Keratinocyte (primary cell): ENCODE measurements at regions not wholly inside any gene's neighbourhood (a gene's known extent, or its start where the extent isn't known, plus 50 kb on each side); places are given as distances from the start of the nearest gene placed in this dataset.
A peak's percentile ranks its signal among the peaks of the same experiment; 100 is the strongest.

Experiments used
- DNase-seq: peaks from one replicate; pipeline ENCODE4 v3.0.0-alpha.2; 2011; ENCODE audit warnings: low read depth, missing footprints, low spot score
- FAIRE-seq: peaks from 2 replicates; lab custom pipeline; 2011; peaks lifted over from hg19 to GRCh38; lab: Jason Lieb, UNC
- H2AFZ ChIP-seq: 2 replicates; pipeline ENCODE4 v1.6.0; 2012; ENCODE audit warnings: low read length, control low read depth, inconsistent platforms; ENCODE audit not compliant: control insufficient read depth
- H3K27ac ChIP-seq: 2 replicates; pipeline ENCODE4 v1.5.1; 2011; ENCODE audit warnings: low read length; ENCODE audit not compliant: control insufficient read depth, insufficient read depth
- H3K27me3 ChIP-seq: 3 replicates; pipeline ENCODE4 v1.6.0; 2011; ENCODE audit warnings: low read length; ENCODE audit not compliant: control insufficient read depth, insufficient read depth; ENCODE audit errors: extremely low read depth
- H3K36me3 ChIP-seq, 2 experiments: 2 replicates in 1 of 2; 3 replicates in 1 of 2; pipeline ENCODE4 v1.5.1; 2011; ENCODE audit warnings: low read length in 2 of 2, mild to moderate bottlenecking in 1 of 2; ENCODE audit not compliant: control insufficient read depth in 2 of 2, insufficient read depth in 2 of 2; ENCODE audit errors: extremely low read depth in 1 of 2
- H3K4me1 ChIP-seq: 3 replicates; pipeline ENCODE4 v1.5.1; 2011; ENCODE audit warnings: low read length; ENCODE audit not compliant: control insufficient read depth, insufficient read depth; ENCODE audit errors: extremely low read depth
- H3K4me2 ChIP-seq: 3 replicates; pipeline ENCODE4 v1.6.0; 2011; ENCODE audit warnings: low read depth, low read length; ENCODE audit not compliant: control insufficient read depth, insufficient read depth; ENCODE audit errors: extremely low read depth
- H3K4me3 ChIP-seq, 3 experiments: fragments of 200-600 bp in 1 of 3; sonication (generic) in 1 of 3; 2 replicates in 2 of 3; 3 replicates in 1 of 3; pipeline ENCODE4 v1.5.1; 2011 to 2016; ENCODE audit warnings: low read length in 3 of 3, mild to moderate bottlenecking in 3 of 3, control low read depth in 2 of 3, inconsistent platforms in 1 of 3, low read depth in 1 of 3, mixed read lengths in 1 of 3, mixed run types in 1 of 3, moderate library complexity in 1 of 3; ENCODE audit not compliant: control insufficient read depth in 2 of 3, insufficient read depth in 2 of 3; ENCODE audit errors: extremely low read depth in 1 of 3
- H3K79me2 ChIP-seq: 2 replicates; pipeline ENCODE4 v1.6.0; 2012; ENCODE audit warnings: low read length; ENCODE audit not compliant: control insufficient read depth, insufficient read depth
- H3K9ac ChIP-seq: 3 replicates; pipeline ENCODE4 v1.6.0; 2011; ENCODE audit warnings: low read length; ENCODE audit not compliant: control insufficient read depth, insufficient read depth; ENCODE audit errors: extremely low read depth
- H3K9me1 ChIP-seq: 3 replicates; pipeline ENCODE4 v1.6.0; 2011; ENCODE audit warnings: low read length; ENCODE audit not compliant: control insufficient read depth, insufficient read depth; ENCODE audit errors: extremely low read depth
- H3K9me3 ChIP-seq: 2 replicates; pipeline ENCODE4 v1.5.1; 2012; ENCODE audit warnings: low read depth, low read length; ENCODE audit not compliant: control insufficient read depth
- H4K20me1 ChIP-seq: 3 replicates; pipeline ENCODE4 v1.6.0; 2011; ENCODE audit warnings: low read length; ENCODE audit not compliant: control insufficient read depth, insufficient read depth; ENCODE audit errors: extremely low read depth
- CTCF ChIP-seq, 3 experiments: IDR thresholded peaks in 1 of 3; conservative IDR thresholded peaks in 1 of 3; optimal IDR thresholded peaks in 1 of 3; 2 replicates in 2 of 3; 3 replicates in 1 of 3; pipeline versions ENCODE3 to v1.5.1; 2011; ENCODE audit warnings: low read length in 3 of 3, mild to moderate bottlenecking in 3 of 3, moderate library complexity in 2 of 3, control low read depth in 1 of 3, inconsistent platforms in 1 of 3; ENCODE audit not compliant: insufficient read depth in 2 of 3; ENCODE audit errors: extremely low read depth in 1 of 3
- EZH2 ChIP-seq: IDR thresholded peaks from one replicate; pipeline ENCODE4 v1.6.1; 2012; ENCODE audit warnings: inconsistent platforms, mild to moderate bottlenecking, low read length, moderate library complexity
- dilution Hi-C: fragments of 300-500 bp; cut with MboI; formaldehyde crosslinking; loops from one replicate; pipeline ENCODE4 v1.7.0; 2020; ENCODE audit warnings: low sequenced_read_pairs; ENCODE audit not compliant: extremely low pct_ligation_motif_present

DNA sequence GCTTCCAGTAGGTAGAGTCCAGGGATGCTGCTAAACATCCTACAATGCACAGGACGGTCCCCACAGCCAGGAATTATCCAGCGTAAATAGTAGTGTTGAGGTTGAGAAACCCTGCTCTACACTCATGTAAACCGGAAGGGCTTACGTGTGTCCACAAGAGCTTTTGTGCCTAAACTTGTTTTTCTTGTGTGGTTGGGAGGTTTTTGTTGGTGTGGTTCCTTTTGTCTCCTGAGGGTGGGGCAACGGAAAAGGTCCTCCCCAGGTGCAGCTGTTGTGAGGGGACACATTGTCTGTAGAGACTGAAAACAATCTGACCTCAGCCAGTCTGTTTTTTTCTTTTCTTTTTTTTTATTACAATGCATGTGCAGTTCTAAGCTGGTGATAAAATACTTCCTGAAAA is 72.7 kb upstream of the MGAT5 start:
- no peak overlapping the region for H3K9ac ChIP-seq
- FAIRE-seq (peak; percentile 58), DNase-seq (peak; percentile 58)
- peak overlapping the region; percentile 55 for H3K4me2 ChIP-seq
- no peaks in the 10 kb centered on the region for H3K9me3 ChIP-seq
- H3K9me1 ChIP-seq, result no peaks in the 10 kb centered on the region
- dilution Hi-C loops, result no loop called here
- no peak for TF ChIP-seq EZH2
- peak; percentile 8 to 30 (median 15) for TF ChIP-seq CTCF (optimal IDR thresholded peaks at IDR 0.05 in 1 of 3, IDR thresholded peaks at IDR 0.05 in 1 of 3, conservative IDR thresholded peaks at IDR 0.05 in 1 of 3; ENCODE audit: extremely low read depth in 1 of 3, insufficient read depth in 2 of 3, low read length in 3 of 3)
- no peak overlapping the region for H3K4me3 ChIP-seq
- H3K79me2 ChIP-seq, result peaks cover 39% of the 10 kb centered on the region
- H3K27me3 ChIP-seq, result no peaks in the 10 kb centered on the region
- H3K27ac ChIP-seq, result peak overlapping the region; percentile 49
- peaks cover 2 to 3% of the 10 kb centered on the region in 2 experiments for H3K36me3 ChIP-seq
- H2AFZ ChIP-seq, result no peak overlapping the region
- H3K4me1 ChIP-seq, result peaks cover 22% of the 10 kb centered on the region
- no peaks in the 10 kb centered on the region for H4K20me1 ChIP-seq

DNA sequence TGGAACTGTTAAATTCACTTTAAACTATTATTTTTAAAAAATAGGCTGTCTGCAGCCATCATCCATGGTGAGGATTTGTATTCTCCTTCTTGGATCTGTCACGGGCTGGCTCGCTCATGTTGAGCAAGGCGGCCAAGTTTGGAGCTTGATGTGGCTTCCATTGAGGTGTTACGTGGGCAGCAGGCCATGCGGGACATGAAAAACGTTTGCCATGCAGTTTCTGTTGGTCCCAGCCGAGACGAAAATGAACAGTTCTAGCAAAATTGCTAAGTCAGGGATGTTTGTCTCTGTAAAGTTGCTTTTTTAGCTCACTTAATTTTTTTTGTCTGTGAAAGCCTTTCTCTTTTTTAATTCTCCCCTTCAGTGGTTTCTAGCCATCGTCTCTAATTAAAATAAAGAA is 70.2 kb upstream of the MGAT5 start:
- H3K9me3 ChIP-seq, result no peaks in the 10 kb centered on the region
- dilution Hi-C loops, result no loop called here
- DNase-seq (no peak), FAIRE-seq (no peak)
- H3K79me2 ChIP-seq, result peaks cover 39% of the 10 kb centered on the region
- H3K9ac ChIP-seq, result no peak overlapping the region
- no peaks in the 10 kb centered on the region for H3K27me3 ChIP-seq
- no peak overlapping the region for H3K4me2 ChIP-seq
- no peaks in the 10 kb centered on the region for H3K9me1 ChIP-seq
- peaks cover 0 to 2% of the 10 kb centered on the region in 2 experiments for H3K36me3 ChIP-seq
- TF ChIP-seq CTCF (optimal IDR thresholded peaks at IDR 0.05 in 1 of 3, IDR thresholded peaks at IDR 0.05 in 1 of 3, conservative IDR thresholded peaks at IDR 0.05 in 1 of 3; ENCODE audit: extremely low read depth in 1 of 3, insufficient read depth in 2 of 3, low read length in 3 of 3) (no peak), EZH2 (no peak)
- H3K4me3 ChIP-seq, result no peak overlapping the region
- H4K20me1 ChIP-seq, result no peaks in the 10 kb centered on the region
- H3K27ac ChIP-seq, result no peak overlapping the region
- no peak overlapping the region for H2AFZ ChIP-seq
- H3K4me1 ChIP-seq, result peaks cover 12% of the 10 kb centered on the region
